Right atrium auricular region (tissue), 2 donors: ENCODE measurements at regions not wholly inside any gene's neighbourhood (a gene's known extent, or its start where the extent isn't known, plus 50 kb on each side); places are given as distances from the start of the nearest gene placed in this dataset.

Source experiments
- DNase-seq: peaks from one replicate; pipeline ENCODE4 v3.0.0-alpha.2; 2019; ENCODE audit warnings: low spot score
- H3K27ac ChIP-seq, 2 donors: fragments of 200-600 bp; sonication (generic); 1 replicate in 1 of 2; 2 replicates in 1 of 2; pipeline ENCODE4 v1.5.1; 2016 to 2019
- H3K27me3 ChIP-seq, 2 donors: fragments of 200-600 bp; sonication (generic); one replicate each; pipeline versions ENCODE4 v1.5.1 to v1.6.0; 2017 to 2019
- H3K36me3 ChIP-seq: fragments of 200-600 bp; sonication (generic); one replicate; pipeline ENCODE4 v1.5.1; 2016
- H3K4me1 ChIP-seq, 2 donors: fragments of 200-600 bp; sonication (generic); one replicate each; pipeline versions ENCODE4 v1.5.1 to v1.6.0; 2017 to 2019
- H3K4me3 ChIP-seq, 2 donors: fragments of 200-600 bp; sonication (generic); 1 replicate in 1 of 2; 2 replicates in 1 of 2; pipeline ENCODE4 v1.5.1; 2017 to 2019; ENCODE audit warnings: mild to moderate bottlenecking in 1 of 2, moderate library complexity in 1 of 2
- H3K9me3 ChIP-seq, 2 donors: fragments of 200-600 bp; sonication (generic); one replicate each; pipeline ENCODE4 v1.5.1; 2019
- CTCF ChIP-seq, 2 donors: fragments of 200-600 bp; sonication (generic); IDR thresholded peaks; one replicate each; pipeline ENCODE4 v1.5.1; 2019; ENCODE audit warnings: antibody characterized with exemption in 2 of 2

GRCh38 chrX:20711366-20711765 lies 444.7 kb upstream of the RPS6KA3 start:
- Histone ChIP-seq H3K4me3 (no peak overlapping the region), H3K4me1 (no peaks in the 10 kb centered on the region), H3K27me3 (no peaks in the 10 kb centered on the region), H3K9me3 (no peaks in the 10 kb centered on the region), H3K27ac (no peak overlapping the region), H3K36me3 (no peaks in the 10 kb centered on the region)
- DNase-seq, result no peak
- TF ChIP-seq CTCF (IDR thresholded peaks at IDR 0.05), result no peak

- no peak for TF ChIP-seq CTCF (IDR thresholded peaks at IDR 0.05)
- Histone ChIP-seq H3K4me1 (no peaks in the 10 kb centered on the region), H3K4me3 (no peak overlapping the region), H3K36me3 (no peaks in the 10 kb centered on the region), H3K27me3 (no peaks in the 10 kb centered on the region), H3K27ac (no peak overlapping the region), H3K9me3 (no peaks in the 10 kb centered on the region)
- DNase-seq, result no peak
Observed at GRCh38 chrX:20693078-20693477, 426.4 kb upstream of the RPS6KA3 start.

GRCh38 chrX:20686256-20686655 lies 419.5 kb upstream of the RPS6KA3 start:
- no peak overlapping the region for H3K4me3 ChIP-seq
- TF ChIP-seq CTCF (IDR thresholded peaks at IDR 0.05), result no peak
- H3K4me1 ChIP-seq, result no peaks in the 10 kb centered on the region
- no peaks in the 10 kb centered on the region for H3K27me3 ChIP-seq
- H3K36me3 ChIP-seq, result no peaks in the 10 kb centered on the region
- H3K27ac ChIP-seq, result no peak overlapping the region
- DNase-seq, result no peak
- no peaks in the 10 kb centered on the region for H3K9me3 ChIP-seq

GRCh38 chrX:20685652-20686051 lies 418.9 kb upstream of the RPS6KA3 start:
- H3K27me3 ChIP-seq, result no peaks in the 10 kb centered on the region
- H3K9me3 ChIP-seq, result no peaks in the 10 kb centered on the region
- no peak overlapping the region for H3K27ac ChIP-seq
- H3K36me3 ChIP-seq, result no peaks in the 10 kb centered on the region
- no peaks in the 10 kb centered on the region for H3K4me1 ChIP-seq
- no peak for DNase-seq
- TF ChIP-seq CTCF (IDR thresholded peaks at IDR 0.05), result no peak
- no peak overlapping the region for H3K4me3 ChIP-seq

- Histone ChIP-seq H3K4me3 (no peak overlapping the region), H3K4me1 (no peaks in the 10 kb centered on the region), H3K9me3 (no peaks in the 10 kb centered on the region), H3K27me3 (no peaks in the 10 kb centered on the region), H3K27ac (no peak overlapping the region), H3K36me3 (no peaks in the 10 kb centered on the region)
- DNase-seq, result no peak
- TF ChIP-seq CTCF (IDR thresholded peaks at IDR 0.05), result no peak
Observed at GRCh38 chrX:20681683-20682082, 415.0 kb upstream of the RPS6KA3 start.

GRCh38 chrX:20680998-20681397 lies 414.3 kb upstream of the RPS6KA3 start:
- H3K27me3 ChIP-seq, result no peaks in the 10 kb centered on the region
- TF ChIP-seq CTCF (IDR thresholded peaks at IDR 0.05), result no peak

More at GRCh38 chrX:20680998-20681397, 414.3 kb upstream of the RPS6KA3 start:
- no peak overlapping the region for H3K4me3 ChIP-seq
- no peaks in the 10 kb centered on the region for H3K4me1 ChIP-seq
- DNase-seq, result no peak
- no peak overlapping the region for H3K27ac ChIP-seq
- no peaks in the 10 kb centered on the region for H3K9me3 ChIP-seq
- no peaks in the 10 kb centered on the region for H3K36me3 ChIP-seq
